Effector memory CD4-positive, alpha-beta T cell (primary cell): ENCODE measurements at regions not wholly inside any gene's neighbourhood (a gene's known extent, or its start where the extent isn't known, plus 50 kb on each side); places are given as distances from the start of the nearest gene placed in this dataset.

Experiments
- DNase-seq, 3 donors: peaks; one replicate each; pipeline ENCODE4 v3.0.0-alpha.2; 2020
- H3K27ac ChIP-seq: 2 replicates; pipeline ENCODE4 v1.7.0; 2013; ENCODE audit warnings: mild to moderate bottlenecking, low read length, moderate library complexity; ENCODE audit not compliant: insufficient read depth, poor library complexity, severe bottlenecking
- H3K27me3 ChIP-seq: replicated peaks from 2 replicates; pipeline ENCODE4 v1.7.0; 2013; ENCODE audit warnings: mild to moderate bottlenecking, low read length; ENCODE audit not compliant: insufficient read depth, control insufficient read depth, poor library complexity, severe bottlenecking
- H3K36me3 ChIP-seq: 2 replicates; pipeline ENCODE4 v1.7.0; 2013; ENCODE audit warnings: mild to moderate bottlenecking, low read length, moderate library complexity; ENCODE audit not compliant: control insufficient read depth, insufficient read depth
- H3K4me1 ChIP-seq: 2 replicates; pipeline ENCODE4 v1.7.0; 2013; ENCODE audit warnings: low read length, mild to moderate bottlenecking; ENCODE audit not compliant: control insufficient read depth, insufficient read depth, poor library complexity, severe bottlenecking
- H3K4me3 ChIP-seq: 2 replicates; pipeline ENCODE4 v1.7.0; 2013; ENCODE audit warnings: low read length, low read depth, mild to moderate bottlenecking; ENCODE audit not compliant: insufficient read depth, poor library complexity, severe bottlenecking
- H3K9me3 ChIP-seq: 2 replicates; pipeline ENCODE4 v1.7.0; 2013; ENCODE audit warnings: mild to moderate bottlenecking, low read length, moderate library complexity; ENCODE audit not compliant: control insufficient read depth

- H3K9me3 ChIP-seq: no peaks in the 10 kb centered on the region
- no peaks in the 10 kb centered on the region for H3K4me1 ChIP-seq
- no peak for DNase-seq
- no peaks in the 10 kb centered on the region for H3K27me3 ChIP-seq
- H3K27ac ChIP-seq: no peak overlapping the region
- H3K4me3 ChIP-seq: no peak overlapping the region
- H3K36me3 ChIP-seq: no peaks in the 10 kb centered on the region
Observed at GRCh38 chr2:120622886-120623753, 112.5 kb upstream of the GLI2 start.

GRCh38 chr2:120624061-120624737 lies 111.5 kb upstream of the GLI2 start:
- Histone ChIP-seq H3K36me3 (no peaks in the 10 kb centered on the region), H3K27me3 (no peaks in the 10 kb centered on the region), H3K4me1 (no peaks in the 10 kb centered on the region), H3K9me3 (no peaks in the 10 kb centered on the region), H3K27ac (no peak overlapping the region), H3K4me3 (no peak overlapping the region)
- DNase-seq: no peak

- no peaks in the 10 kb centered on the region for H3K36me3 ChIP-seq
- H3K9me3 ChIP-seq: no peaks in the 10 kb centered on the region
- no peaks in the 10 kb centered on the region for H3K4me1 ChIP-seq
- H3K27me3 ChIP-seq: no peaks in the 10 kb centered on the region
- no peak overlapping the region for H3K4me3 ChIP-seq
- H3K27ac ChIP-seq: no peak overlapping the region
- DNase-seq: no peak
Observed at GRCh38 chr2:120624738-120625446, 110.8 kb upstream of the GLI2 start.

- DNase-seq: no peak
- Histone ChIP-seq H3K4me3 (no peak overlapping the region), H3K27ac (no peak overlapping the region), H3K9me3 (no peaks in the 10 kb centered on the region), H3K27me3 (no peaks in the 10 kb centered on the region), H3K4me1 (no peaks in the 10 kb centered on the region), H3K36me3 (no peaks in the 10 kb centered on the region)
Observed at GRCh38 chr2:120625865-120626560, 109.7 kb upstream of the GLI2 start.

GRCh38 chr2:120626566-120626965 lies 109.1 kb upstream of the GLI2 start:
- no peak for DNase-seq
- no peak overlapping the region for H3K27ac ChIP-seq
- H3K27me3 ChIP-seq: no peaks in the 10 kb centered on the region
- H3K9me3 ChIP-seq: no peaks in the 10 kb centered on the region
- H3K36me3 ChIP-seq: no peaks in the 10 kb centered on the region
- H3K4me3 ChIP-seq: no peak overlapping the region
- H3K4me1 ChIP-seq: no peaks in the 10 kb centered on the region

- H3K36me3 ChIP-seq: no peaks in the 10 kb centered on the region
- DNase-seq: no peak
- H3K27me3 ChIP-seq: no peaks in the 10 kb centered on the region
- H3K9me3 ChIP-seq: no peaks in the 10 kb centered on the region
- H3K4me1 ChIP-seq: no peaks in the 10 kb centered on the region
- H3K27ac ChIP-seq: no peak overlapping the region
- no peak overlapping the region for H3K4me3 ChIP-seq
Observed at GRCh38 chr2:120628248-120628647, 107.4 kb upstream of the GLI2 start.

GRCh38 chr2:120629241-120629895 lies 106.3 kb upstream of the GLI2 start:
- Histone ChIP-seq H3K27ac (no peak overlapping the region), H3K4me1 (no peaks in the 10 kb centered on the region), H3K36me3 (no peaks in the 10 kb centered on the region), H3K27me3 (no peaks in the 10 kb centered on the region), H3K9me3 (no peaks in the 10 kb centered on the region), H3K4me3 (no peak overlapping the region)
- DNase-seq: no peak

GRCh38 chr2:120630031-120630701 lies 105.5 kb upstream of the GLI2 start:
- H3K27me3 ChIP-seq: no peaks in the 10 kb centered on the region
- no peaks in the 10 kb centered on the region for H3K9me3 ChIP-seq
- H3K4me1 ChIP-seq: no peaks in the 10 kb centered on the region
- H3K27ac ChIP-seq: no peak overlapping the region
- DNase-seq: no peak
- H3K36me3 ChIP-seq: no peaks in the 10 kb centered on the region
- H3K4me3 ChIP-seq: no peak overlapping the region

- H3K27ac ChIP-seq: no peak overlapping the region
- no peak for DNase-seq
- H3K27me3 ChIP-seq: no peaks in the 10 kb centered on the region
- H3K4me1 ChIP-seq: no peaks in the 10 kb centered on the region
- no peaks in the 10 kb centered on the region for H3K36me3 ChIP-seq
- H3K4me3 ChIP-seq: no peak overlapping the region
- no peaks in the 10 kb centered on the region for H3K9me3 ChIP-seq
Observed at GRCh38 chr2:120631236-120631635, 104.4 kb upstream of the GLI2 start.
